GM21390 (cell line): ENCODE measurements at regions not wholly inside any gene's neighbourhood (a gene's known extent, or its start where the extent isn't known, plus 50 kb on each side); places are given as distances from the start of the nearest gene placed in this dataset.

Experiments used
- ATAC-seq: cut with Tn5 transposase; IDR thresholded peaks from one replicate; pipeline ENCODE4 v1.9.1; 2021; ENCODE audit not compliant: unreplicated experiment

DNA sequence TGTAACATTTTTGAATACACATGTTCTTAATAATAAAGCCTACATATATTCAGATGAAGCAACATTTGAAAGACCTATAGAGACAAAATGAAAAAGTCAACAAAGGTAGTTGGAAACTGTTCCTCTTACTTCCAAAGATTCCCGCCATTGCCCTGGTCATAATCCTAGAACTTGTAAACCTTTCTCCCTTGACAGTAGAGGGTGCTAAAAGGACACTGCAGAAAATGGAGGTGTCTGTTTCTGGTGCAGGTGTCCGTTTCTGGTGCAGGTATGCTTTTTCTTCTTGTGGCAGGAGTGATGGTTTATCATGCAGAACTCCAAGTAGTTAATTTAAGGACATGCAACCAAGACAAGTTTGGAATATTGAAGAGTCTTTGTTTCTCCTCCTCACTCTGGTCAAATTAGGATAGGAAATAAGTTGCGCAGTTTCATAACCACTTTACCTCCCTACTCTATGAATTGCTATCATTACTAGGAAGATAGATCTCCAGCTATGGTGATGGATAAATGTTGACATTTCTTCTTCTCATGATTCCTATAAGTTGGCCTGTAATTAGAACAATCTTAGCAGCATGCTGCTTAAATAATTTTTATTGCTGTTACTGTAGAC lies 56.0 kb upstream of the FAM174A start:
- ATAC-seq, result no peak

- ATAC-seq, result no peak
Observed at GRCh38 chr5:100472091-100472490, 63.1 kb upstream of the FAM174A start.

DNA sequence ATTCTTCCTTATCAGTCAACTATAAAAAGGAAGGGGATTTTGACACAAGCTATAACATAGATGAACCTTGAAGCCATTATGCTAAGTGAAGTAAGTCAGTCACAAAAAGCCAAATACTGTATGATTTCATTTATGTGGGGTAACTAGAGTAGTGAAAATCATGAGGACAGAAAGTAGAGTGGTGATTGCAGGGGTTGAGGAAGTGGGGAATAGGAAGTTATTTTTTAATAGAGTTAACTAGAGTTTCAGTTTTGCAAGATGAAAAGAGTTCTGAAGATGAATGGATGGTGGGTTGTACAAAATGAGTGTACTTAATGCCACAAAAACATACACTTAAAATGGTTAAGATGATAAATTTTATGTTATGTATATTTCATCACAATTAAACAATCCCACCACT lies 65.4 kb upstream of the FAM174A start:
- peak; percentile 97 for ATAC-seq

- ATAC-seq, result no peak
Observed at GRCh38 chr5:100464418-100464817, 70.8 kb upstream of the FAM174A start.

DNA sequence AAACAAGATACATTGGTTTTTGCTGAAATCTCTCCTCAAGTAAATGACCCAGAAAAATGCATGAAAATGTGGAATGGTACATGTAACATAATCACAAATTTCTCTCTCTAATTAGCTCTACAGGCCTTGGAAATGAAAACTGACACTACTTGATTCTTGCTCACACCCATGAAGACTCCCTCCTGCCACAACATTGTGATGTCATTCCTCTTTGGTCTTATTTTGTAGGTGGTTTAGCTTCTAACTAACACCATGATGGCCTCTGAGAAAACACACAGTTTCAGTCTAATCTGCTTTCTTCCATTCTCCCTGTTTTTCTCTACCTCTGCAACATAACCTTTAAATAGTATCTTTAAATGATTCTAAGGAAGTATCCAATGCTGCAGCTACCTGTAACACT lies 78.6 kb upstream of the FAM174A start:
- ATAC-seq, result no peak

DNA sequence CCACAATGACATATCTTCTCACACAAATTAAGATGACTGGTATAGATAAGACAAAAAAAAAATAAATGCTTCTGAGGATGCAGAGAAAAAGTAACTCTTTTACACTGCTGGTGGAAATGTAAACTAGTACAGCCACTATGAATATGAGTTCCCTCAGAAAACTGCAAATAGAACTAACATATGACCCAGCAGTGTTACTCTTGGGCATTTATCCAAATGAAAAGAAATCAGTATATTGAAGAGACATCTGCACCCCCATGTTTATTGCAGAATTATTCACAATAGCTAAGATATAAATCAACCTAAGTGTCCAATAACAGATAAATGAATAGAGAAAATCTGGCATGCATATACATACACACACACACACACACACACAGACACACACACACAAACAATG lies 83.0 kb upstream of the FAM174A start:
- ATAC-seq, result no peak

DNA sequence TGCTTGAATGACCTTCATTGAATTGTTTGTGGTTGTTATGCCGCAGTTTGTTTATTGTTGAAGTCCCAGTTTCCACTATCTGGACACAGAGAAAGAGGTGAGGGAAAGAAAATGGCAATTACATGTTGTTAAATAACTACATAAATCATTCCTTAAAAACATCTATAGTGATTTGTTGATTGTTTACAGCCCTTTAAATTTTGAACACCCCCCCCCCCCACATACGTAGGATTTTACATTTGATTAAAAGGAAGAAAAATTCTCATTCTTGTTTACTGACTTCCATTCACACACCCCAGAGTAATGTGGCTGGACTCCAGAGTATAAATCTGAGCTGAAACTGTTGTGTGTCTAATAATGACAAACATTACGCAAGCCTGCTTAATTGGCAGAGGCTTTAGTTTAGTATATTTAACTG lies 87.1 kb upstream of the FAM174A start:
- no peak for ATAC-seq

DNA sequence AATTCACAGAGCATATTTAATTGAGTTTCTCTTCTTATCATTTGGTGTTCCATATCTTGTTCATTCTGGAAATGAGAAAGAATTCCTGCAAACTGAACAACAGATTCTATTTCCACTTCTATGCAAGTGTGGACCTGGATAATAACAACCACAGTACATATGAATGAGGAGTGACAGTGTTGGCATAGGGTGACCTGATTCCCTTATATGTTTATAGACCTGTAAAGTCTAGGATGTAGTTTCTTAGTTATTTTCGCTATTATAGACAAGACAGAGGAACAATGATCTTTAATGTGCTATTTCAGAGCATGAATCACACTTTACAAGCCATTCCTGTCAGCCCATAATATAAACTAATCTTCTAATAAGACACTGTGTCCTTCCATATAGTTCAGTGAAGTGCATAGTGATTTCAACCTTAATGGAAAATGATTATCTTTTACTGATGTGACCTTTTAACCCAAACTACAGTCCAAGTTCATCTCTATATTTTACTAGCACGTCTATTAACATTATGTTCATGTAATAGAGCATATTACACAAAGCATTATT lies 88.2 kb upstream of the FAM174A start:
- no peak for ATAC-seq

DNA sequence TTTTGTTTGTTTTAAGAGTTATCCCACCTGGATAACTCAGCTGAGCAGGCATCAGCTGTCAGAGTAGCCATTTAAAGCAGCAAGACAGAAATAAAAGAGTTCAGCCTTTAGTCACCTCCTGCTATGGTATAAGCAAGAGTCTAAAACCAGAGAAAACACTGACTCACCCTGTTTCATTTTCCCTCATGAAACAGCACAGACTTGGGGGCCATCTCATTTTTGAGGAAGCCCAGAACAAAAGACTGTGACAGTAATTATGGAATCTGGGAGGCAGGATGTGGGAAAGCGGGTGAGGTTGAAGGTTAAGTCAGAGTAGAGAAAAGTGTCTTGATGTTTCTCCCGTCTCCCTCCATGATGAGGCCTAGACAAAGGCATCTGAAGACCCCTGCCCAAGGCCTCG lies 90.2 kb upstream of the FAM174A start:
- no peak for ATAC-seq

DNA sequence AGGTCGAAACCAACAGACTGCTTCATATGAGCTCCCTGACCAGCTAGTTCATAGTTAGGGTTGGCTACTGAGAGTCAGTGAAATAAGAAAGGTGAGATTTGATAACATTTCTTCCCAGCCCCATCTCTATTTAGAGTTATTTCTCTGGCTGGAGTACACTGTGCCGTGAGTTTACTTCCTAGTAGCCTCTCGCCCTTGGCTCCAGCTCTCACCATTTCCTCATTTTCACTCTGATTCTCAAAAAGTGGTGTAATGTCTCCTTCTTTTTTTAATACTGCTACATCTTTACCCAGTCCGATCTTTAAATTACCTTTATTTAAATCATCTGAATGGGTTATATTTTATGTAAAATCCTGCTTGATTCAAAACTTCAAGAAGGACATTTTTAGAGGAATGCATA lies 100.4 kb upstream of the FAM174A start:
- ATAC-seq, result no peak

- no peak for ATAC-seq
Observed at GRCh38 chr5:100432741-100433140, 102.4 kb upstream of the FAM174A start.

DNA sequence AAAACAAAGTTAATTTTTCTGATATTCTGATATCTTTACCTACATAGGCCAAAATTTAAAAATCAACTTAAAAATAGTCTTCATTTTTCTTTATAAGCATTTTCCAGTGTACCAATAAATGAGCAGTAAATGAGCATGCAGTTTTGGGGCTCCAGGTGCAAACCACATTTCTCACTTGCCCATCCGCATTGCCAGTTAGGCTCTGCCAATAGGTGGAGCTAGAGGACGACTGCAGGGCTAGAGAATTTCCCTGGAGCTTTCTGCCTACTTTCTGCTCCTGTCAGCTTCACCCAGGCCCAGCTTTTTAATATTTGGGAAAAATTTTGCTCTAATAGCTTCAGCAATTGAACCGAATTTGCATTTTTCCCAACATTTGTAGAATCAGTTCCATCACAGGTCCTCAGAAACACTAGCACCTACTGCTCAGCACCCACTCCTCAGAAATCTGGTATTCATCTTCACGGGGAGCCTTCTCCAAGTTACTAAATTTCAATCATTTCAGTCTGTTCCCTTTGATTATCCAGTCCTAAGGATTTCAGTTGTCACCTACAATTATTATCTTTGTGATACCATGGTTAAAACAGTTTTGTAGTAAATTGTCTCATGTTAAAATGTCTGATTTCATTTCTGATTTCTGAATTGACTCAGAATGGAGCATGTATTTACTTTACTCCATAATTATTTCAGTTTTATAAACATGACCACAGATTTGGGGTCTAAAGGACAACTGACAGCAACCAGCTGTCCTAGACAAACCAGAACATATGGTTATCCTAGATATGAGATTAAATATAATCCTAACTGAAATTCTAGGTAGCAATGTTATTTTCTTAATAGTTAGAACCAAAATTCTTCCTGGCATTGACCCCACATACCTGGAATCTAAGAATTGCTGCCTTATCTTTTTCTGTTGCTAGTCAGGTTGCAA lies 104.6 kb upstream of the FAM174A start:
- peak; percentile 86 for ATAC-seq

DNA sequence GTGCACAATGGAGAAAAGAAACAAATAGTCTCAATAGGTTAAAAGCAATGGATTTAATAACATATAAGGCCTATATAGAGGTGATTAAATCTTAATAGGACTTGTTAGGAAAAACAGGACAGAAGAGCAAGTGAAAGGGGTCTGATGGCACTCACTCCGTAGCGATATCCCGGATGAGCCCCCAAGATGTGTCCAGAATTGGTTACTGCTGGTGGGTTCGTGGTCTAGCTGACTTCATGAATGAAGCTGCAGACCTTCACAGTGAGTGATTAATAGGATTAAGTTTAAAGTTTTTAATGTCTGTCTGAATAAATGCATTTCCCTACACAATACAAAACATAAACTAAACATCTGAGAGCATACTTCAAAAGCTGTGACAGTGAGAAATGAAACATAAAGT lies 110.4 kb upstream of the FAM174A start:
- ATAC-seq, result no peak

GRCh38 chr5:100424017-100424416 lies 111.2 kb upstream of the FAM174A start:
- ATAC-seq, result no peak

DNA sequence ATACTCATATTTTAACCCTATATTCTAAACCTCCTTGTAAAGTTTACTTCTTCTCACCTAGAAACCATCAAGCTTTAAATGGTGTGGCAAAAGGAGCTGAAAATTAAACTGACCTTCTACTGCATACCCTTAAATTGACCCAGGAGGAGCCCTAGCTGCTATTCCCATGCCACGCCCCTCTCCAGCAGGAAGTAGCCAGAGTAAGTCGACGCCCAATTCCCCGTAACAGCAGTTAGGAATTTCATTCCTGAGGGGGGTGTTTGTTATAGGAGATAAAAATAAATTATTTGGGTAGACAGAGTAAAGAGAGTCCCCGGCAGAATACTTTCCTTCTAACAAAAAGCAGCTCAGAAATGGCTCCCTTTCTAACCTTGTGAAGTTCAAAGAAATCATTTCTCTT lies 111.8 kb upstream of the FAM174A start:
- no peak for ATAC-seq

GRCh38 chr5:100421360-100421759 lies 113.8 kb upstream of the FAM174A start:
- no peak for ATAC-seq

DNA sequence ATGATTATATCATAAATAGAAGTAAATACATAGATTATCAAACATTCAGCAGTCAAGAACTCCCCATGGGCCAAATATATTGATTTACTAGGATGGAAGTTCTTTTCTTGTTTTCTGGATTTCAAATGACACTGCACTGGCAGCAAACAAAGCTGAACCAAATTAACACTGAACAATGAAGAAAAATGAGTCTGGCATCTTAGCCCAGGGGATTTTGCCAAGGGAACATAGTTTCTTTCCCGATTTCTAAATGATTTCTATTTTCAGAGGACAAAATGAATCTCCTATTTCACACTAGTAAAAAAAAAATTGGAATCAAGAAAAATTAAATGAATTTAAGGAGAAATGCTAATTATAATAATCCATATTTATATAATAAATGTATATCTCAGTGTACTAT lies 116.9 kb upstream of the FAM174A start:
- no peak for ATAC-seq

- no peak for ATAC-seq
Observed at GRCh38 chr5:100409660-100410151, 125.5 kb upstream of the FAM174A start.

DNA sequence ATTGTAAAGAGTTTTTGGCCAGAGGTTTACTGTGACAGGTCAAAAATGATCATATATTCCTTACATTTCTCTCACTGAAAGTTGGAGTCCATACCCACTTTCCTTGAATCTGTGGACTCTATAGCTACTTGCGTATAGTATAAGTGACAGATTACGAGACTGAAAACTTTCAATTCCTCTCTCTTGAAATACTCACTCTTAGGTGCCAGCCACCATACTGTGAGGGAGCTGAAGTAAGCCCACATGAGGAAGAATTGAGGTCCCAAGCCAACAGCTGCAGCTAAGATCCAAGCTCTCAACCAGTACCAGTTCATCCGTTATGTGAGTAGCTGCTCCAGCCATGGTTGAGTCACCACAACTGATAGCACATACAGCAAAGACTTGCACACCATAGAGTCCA lies 128.1 kb upstream of the FAM174A start:
- ATAC-seq, result no peak

- no peak for ATAC-seq
Observed at GRCh38 chr5:100406640-100407039, 128.5 kb upstream of the FAM174A start.

GRCh38 chr5:100402071-100402470 lies 133.1 kb upstream of the FAM174A start:
- no peak for ATAC-seq

GRCh38 chr5:100401149-100401548 lies 134.0 kb upstream of the FAM174A start:
- no peak for ATAC-seq
